ENCODE measurements at regions not wholly inside any gene's neighbourhood (a gene's known extent, or its start where the extent isn't known, plus 50 kb on each side); places are given as distances from the start of the nearest gene placed in this dataset.

DNA sequence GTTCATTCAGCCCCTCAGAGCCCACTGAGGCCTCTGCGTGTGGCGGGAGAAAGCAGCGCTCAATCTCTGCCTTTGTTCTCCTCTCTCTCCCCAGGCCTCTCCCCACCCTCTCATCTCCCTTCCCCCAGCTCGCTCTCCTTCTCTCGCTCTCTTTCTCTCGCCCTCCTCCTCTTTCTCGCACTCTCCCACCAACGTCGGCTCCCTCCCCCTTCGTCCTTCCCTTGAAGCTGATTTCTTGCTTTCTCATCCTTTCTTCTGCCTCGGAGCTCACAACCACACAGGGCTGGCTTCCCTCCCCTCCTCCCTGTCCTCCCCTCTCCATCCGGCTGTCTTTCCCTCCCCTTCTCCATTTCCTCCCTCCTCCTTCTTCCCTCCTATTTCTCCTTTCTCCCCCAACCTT is 96.4 kb downstream of the LRRC74A start:
- H3K36me3 Mint-ChIP-seq (ENCODE audit: low read depth) = no peaks in the 10 kb centered on the region
- ChIA-PET POLR2A (interaction anchor here (1.0 kb wide), 1 partner anchor 118 kb away, joined by 3 read pairs; no protein-coding TSS in a partner anchor), CTCF (interaction anchor here (1.5 to 1.7 kb wide), 2 partner anchors 9 to 20 kb away, joined by 5 read pairs; no protein-coding TSS in a partner anchor)
- no peak overlapping the region for H3K27ac Mint-ChIP-seq
- DNase-seq = no peak
- no peaks in the 10 kb centered on the region for H3K9me3 Mint-ChIP-seq
- peaks cover 75% of the 10 kb centered on the region for H3K4me1 Mint-ChIP-seq
- no peak overlapping the region for H3K4me3 Mint-ChIP-seq
- peaks cover 7% of the 10 kb centered on the region for H3K27me3 Mint-ChIP-seq

DNA sequence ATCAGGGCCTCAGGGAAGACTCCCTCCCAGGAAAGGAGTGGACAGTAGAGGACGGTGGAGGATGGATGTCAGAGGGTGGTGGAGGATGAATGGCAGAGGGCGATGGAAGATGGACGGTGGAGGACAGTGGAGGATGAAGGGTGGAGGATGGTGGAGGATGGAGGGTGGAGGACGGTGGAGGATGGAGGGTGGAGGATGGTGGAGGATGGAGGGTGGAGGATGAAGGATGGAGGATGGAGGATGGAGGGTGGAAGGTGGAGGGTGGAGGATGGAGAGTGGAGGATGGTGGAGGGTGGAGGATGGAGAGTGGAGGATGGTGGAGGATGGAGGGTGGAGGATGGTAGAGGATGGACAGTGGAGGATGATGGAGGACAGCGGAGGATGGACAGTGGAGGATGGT is 95.9 kb downstream of the LRRC74A start:
- peaks cover 7% of the 10 kb centered on the region for H3K27me3 Mint-ChIP-seq
- no peak overlapping the region for H3K27ac Mint-ChIP-seq
- H3K4me1 Mint-ChIP-seq = peaks cover 70% of the 10 kb centered on the region
- ChIA-PET CTCF (interaction anchor here (0.5 to 4.4 kb wide), 7 partner anchors 9 to 148 kb away, joined by 3 to 20 read pairs (median 5); no protein-coding TSS in a partner anchor), POLR2A (interaction anchor here (1.0 kb wide), 3 partner anchors 9 to 119 kb away, joined by 3 read pairs; no protein-coding TSS in a partner anchor)
- H3K36me3 Mint-ChIP-seq (ENCODE audit: low read depth) = no peaks in the 10 kb centered on the region
- H3K9me3 Mint-ChIP-seq = no peaks in the 10 kb centered on the region
- DNase-seq = no peak
- no peak overlapping the region for H3K4me3 Mint-ChIP-seq

DNA sequence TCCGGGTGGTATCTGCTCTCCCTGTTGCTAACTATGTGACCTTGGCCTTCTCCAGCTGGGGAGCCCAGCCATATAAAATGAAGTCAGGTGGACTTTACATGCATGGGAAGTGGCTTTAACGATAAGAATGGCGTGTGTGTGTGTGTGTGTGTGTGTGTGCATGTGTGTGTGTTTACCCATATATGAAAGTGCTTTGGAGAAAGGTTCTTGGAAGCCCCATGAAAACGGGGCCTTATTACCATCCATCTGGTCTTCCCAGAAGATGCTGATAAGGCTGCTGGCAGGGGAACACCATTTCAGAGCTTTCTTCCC is 94.8 kb downstream of the LRRC74A start:
- ChIA-PET POLR2A (interaction anchor here (0.8 to 2.3 kb wide), 8 partner anchors 9 to 119 kb away, joined by 3 to 11 read pairs (median 6); no protein-coding TSS in a partner anchor), CTCF (interaction anchor here (0.7 to 4.4 kb wide), 9 partner anchors 8 to 149 kb away, joined by 3 to 20 read pairs (median 4); no protein-coding TSS in a partner anchor)
- no peaks in the 10 kb centered on the region for H3K36me3 Mint-ChIP-seq (ENCODE audit: low read depth)
- peaks cover 7% of the 10 kb centered on the region for H3K27me3 Mint-ChIP-seq
- H3K4me1 Mint-ChIP-seq = peaks cover 60% of the 10 kb centered on the region
- no peak overlapping the region for H3K27ac Mint-ChIP-seq
- no peak for DNase-seq
- no peak overlapping the region for H3K4me3 Mint-ChIP-seq
- H3K9me3 Mint-ChIP-seq = no peaks in the 10 kb centered on the region

DNA sequence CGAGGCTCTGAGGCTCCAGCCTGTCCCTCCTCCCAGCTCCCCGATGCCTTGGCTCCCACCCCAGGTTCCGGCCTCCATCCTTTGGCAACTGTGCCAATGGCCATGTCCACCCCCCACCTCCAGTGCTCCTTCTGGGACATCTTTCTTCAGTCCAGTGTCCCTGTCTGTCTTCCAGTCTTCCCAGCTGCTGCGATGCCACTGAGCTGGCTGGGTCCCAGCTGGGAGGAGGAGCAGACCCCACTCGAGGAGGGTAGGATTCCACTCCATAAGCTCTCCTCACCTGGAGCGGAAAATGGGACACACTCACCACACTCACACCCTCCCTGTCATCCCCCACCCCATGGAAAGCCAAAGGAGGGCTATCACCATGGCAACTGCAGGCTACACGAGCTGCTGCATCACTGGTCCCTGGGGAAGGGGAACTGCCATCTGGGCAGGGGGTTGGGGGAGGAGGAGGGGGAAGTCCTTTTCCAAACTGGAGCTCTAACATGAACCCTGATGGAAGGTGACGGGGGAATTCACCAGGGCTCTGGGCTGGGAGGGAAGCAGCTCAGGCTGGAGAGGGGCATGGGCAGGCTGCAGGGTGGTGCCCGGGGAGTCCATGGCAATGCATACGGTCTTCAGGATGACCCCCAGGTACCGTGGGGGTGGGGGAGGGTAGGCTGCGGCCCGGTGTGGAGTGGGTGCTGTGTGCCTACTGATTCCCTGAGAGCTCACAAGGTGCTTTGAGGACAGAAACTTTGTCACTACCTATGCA is 94.3 kb downstream of the LRRC74A start:
- H3K27ac Mint-ChIP-seq = no peak overlapping the region
- peaks cover 7% of the 10 kb centered on the region for H3K27me3 Mint-ChIP-seq
- DNase-seq = no peak
- peaks cover 55% of the 10 kb centered on the region for H3K4me1 Mint-ChIP-seq
- H3K36me3 Mint-ChIP-seq (ENCODE audit: low read depth) = no peaks in the 10 kb centered on the region
- no peak overlapping the region for H3K4me3 Mint-ChIP-seq
- ChIA-PET POLR2A (interaction anchor here (0.7 to 2.3 kb wide), 8 partner anchors 9 to 211 kb away, joined by 3 to 11 read pairs (median 6); no protein-coding TSS in a partner anchor), CTCF (interaction anchor here (0.7 to 4.4 kb wide), 8 partner anchors 9 to 150 kb away, joined by 3 to 20 read pairs (median 4); no protein-coding TSS in a partner anchor)
- no peaks in the 10 kb centered on the region for H3K9me3 Mint-ChIP-seq

DNA sequence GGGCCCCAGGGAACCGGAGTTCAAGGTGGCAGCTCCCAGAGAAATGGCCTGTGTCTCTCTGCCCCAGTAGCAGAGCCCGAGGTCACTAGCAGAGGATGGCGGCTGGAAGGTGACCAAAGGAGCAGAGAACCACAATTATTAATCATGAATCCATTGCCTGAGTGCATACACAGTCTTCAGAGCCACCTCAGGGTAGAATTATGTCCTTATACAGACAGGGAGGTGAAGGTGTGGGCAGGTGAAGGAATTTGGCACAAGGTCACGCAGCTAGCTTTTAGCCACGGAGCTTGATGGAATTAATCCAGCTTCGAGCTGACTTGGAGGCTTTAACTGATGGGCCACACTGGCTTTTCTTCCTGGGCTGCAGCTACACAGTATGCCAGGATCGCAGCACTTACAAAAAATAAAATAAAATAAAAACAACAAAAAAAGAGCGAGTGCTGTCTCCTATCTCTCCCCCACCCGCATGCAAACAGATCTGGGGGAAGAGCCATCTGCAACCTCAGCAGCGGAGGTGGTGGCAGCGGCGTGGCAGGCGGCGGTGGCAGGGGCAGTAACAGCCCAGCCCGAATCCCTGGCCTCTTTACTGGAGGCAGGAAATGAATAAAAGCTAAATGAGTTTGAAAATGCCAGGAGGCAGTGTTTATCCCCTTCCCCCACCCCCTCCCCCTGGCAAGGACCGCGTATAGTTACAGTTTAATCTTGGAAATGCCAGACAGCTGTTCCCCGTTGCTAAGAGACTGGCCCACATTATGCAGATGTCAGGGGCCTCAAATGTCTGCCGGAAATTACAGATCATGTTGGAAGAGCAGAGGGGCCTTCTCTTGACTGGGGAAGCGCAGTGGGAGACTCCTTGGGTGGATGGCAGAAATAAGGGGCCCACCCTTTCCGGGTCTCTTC is 93.5 kb downstream of the LRRC74A start:
- Mint-ChIP-seq H3K4me3 (no peak overlapping the region), H3K4me1 (peaks cover 53% of the 10 kb centered on the region), H3K9me3 (no peaks in the 10 kb centered on the region), H3K27me3 (peaks cover 7% of the 10 kb centered on the region), H3K27ac (no peak overlapping the region), H3K36me3 (ENCODE audit: low read depth) (no peaks in the 10 kb centered on the region)
- no peak for DNase-seq
- ChIA-PET POLR2A (interaction anchor here (0.7 to 2.3 kb wide), 11 partner anchors 9 to 211 kb away, joined by 3 to 11 read pairs (median 5); partner anchors contain the start of gene IRF2BPL), CTCF (interaction anchor here (0.7 to 4.4 kb wide), 7 partner anchors 11 to 151 kb away, joined by 3 to 20 read pairs (median 3); no protein-coding TSS in a partner anchor)

Data from activated CD4-positive, alpha-beta memory T cell treated with anti-CD3 and anti-CD28 coated beads, Interleukin-2, amount 10 ng/mL, durations not matched to agents 7 days and 5 days (primary cell).